HepG2 (cell line): ENCODE measurements at regions not wholly inside any gene's neighbourhood (a gene's known extent, or its start where the extent isn't known, plus 50 kb on each side); places are given as distances from the start of the nearest gene placed in this dataset.

Experiments
- ATAC-seq: fragments of 200-7000 bp; cut with Tn5 transposase; 3 replicates; pipeline ENCODE4 v1.9.1; 2020; ENCODE audit warnings: mild to moderate bottlenecking, moderate library complexity
- BruUV-seq: library from RNA; stranded (reverse); fragments of 400-500 nt; replicated peaks from 2 replicates; lab custom pipeline; 2021; lab: Mats Ljungman, UMichigan
- CTCF ChIA-PET: fragments of 300-600 bp; formaldehyde crosslinking; extraction: SDS; loops from one replicate; lab custom pipeline; 2021; ENCODE audit warnings: low total read pairs, inconsistent platforms, low intra/inter-chr PET ratio; lab: Yijun Ruan, JAX
- POLR2A ChIA-PET: fragments of 350-600 bp; sonication (Branson Sonifier 250); formaldehyde crosslinking; loops from one replicate; lab custom pipeline; 2020; ENCODE audit warnings: antibody characterized with exemption, inconsistent platforms; lab: Yijun Ruan, JAX
- DNase-seq: peaks from one replicate; pipeline ENCODE4 v3.0.0-alpha.2; 2015; ENCODE audit warnings: low spot score
- FAIRE-seq: peaks from 3 replicates; lab custom pipeline; 2011; peaks lifted over from hg19 to GRCh38; lab: Jason Lieb, UNC
- H2AFZ ChIP-seq: one replicate; pipeline ENCODE4 v1.6.1; 2011; ENCODE audit warnings: low read length, inconsistent platforms
- H3K27ac ChIP-seq: fragments of 300-600 bp; 3 replicates; pipeline ENCODE4 v1.8.0; 2011; ENCODE audit warnings: mixed run types, mild to moderate bottlenecking, mixed read lengths, low read length, inconsistent platforms; ENCODE audit not compliant: insufficient read depth; ENCODE audit errors: extremely low read length
- H3K27me3 ChIP-seq, 2 experiments: fragments of 200-600 bp in 1 of 2; 2 replicates in 1 of 2; 3 replicates in 1 of 2; pipeline versions ENCODE4 v1.6.0 to v1.8.0; 2011; ENCODE audit warnings: low read length in 2 of 2, mild to moderate bottlenecking in 2 of 2, moderate library complexity in 2 of 2, inconsistent platforms in 1 of 2; ENCODE audit not compliant: insufficient read depth in 2 of 2, control insufficient read depth in 1 of 2
- H3K36me3 ChIP-seq, 2 experiments: fragments of 200-600 bp in 1 of 2; replicated peaks in 1 of 2; 2 replicates in 1 of 2; 3 replicates in 1 of 2; pipeline versions ENCODE4 v1.5.1 to v1.8.0; 2011; ENCODE audit warnings: low read length in 2 of 2, inconsistent platforms in 1 of 2; ENCODE audit not compliant: insufficient read depth in 2 of 2, control insufficient read depth in 1 of 2
- H3K4me1 ChIP-seq: 2 replicates; pipeline ENCODE4 v1.5.1; 2012; ENCODE audit warnings: low read length, inconsistent platforms; ENCODE audit not compliant: insufficient read depth
- H3K4me2 ChIP-seq: 2 replicates; pipeline ENCODE4 v1.6.0; 2011; ENCODE audit warnings: low read depth, low read length, inconsistent platforms
- H3K4me3 ChIP-seq, 3 experiments: fragments of 200-600 bp in 1 of 3; sonication (generic), shearing (Covaris generic) in 1 of 3; replicated peaks in 1 of 3; 2 replicates each; pipeline ENCODE4 v1.5.1; 2011 to 2016; ENCODE audit warnings: low read length in 3 of 3, inconsistent platforms in 2 of 3, low read depth in 2 of 3, mild to moderate bottlenecking in 2 of 3, control low read depth in 1 of 3, mixed read lengths in 1 of 3; ENCODE audit not compliant: insufficient read depth in 1 of 3
- H3K79me2 ChIP-seq: one replicate; pipeline ENCODE4 v1.6.1; 2011; ENCODE audit warnings: low read length, inconsistent platforms; ENCODE audit not compliant: insufficient read depth
- H3K9ac ChIP-seq: 2 replicates; pipeline ENCODE4 v1.6.0; 2011; ENCODE audit warnings: mild to moderate bottlenecking, low read depth, low read length, inconsistent platforms; ENCODE audit not compliant: insufficient read depth
- H3K9me3 ChIP-seq: 2 replicates; pipeline ENCODE4 v1.5.1; 2012; ENCODE audit warnings: mild to moderate bottlenecking, low read length
- H4K20me1 ChIP-seq: 2 replicates; pipeline ENCODE4 v1.6.0; 2011; ENCODE audit warnings: inconsistent platforms, mild to moderate bottlenecking, low read length, moderate library complexity; ENCODE audit not compliant: insufficient read depth
- ELF3 ChIP-seq: IDR thresholded peaks from 2 replicates; pipeline ENCODE4 v1.6.1; 2016; ENCODE audit warnings: missing genetic modification reagents, missing compliant biosample characterization
- FOXM1 ChIP-seq: sonication (generic); formaldehyde crosslinking; IDR thresholded peaks from 2 replicates; pipeline ENCODE4 v1.5.0; 2020; ENCODE audit warnings: missing genetic modification reagents
- IKZF4 ChIP-seq: sonication (generic); formaldehyde crosslinking; IDR thresholded peaks from 2 replicates; pipeline ENCODE4 v1.5.1; 2020; ENCODE audit warnings: borderline replicate concordance, mild to moderate bottlenecking, low read depth, missing genetic modification reagents; ENCODE audit errors: not compliant biosample characterization
- NKX3-1 ChIP-seq: sonication (generic); formaldehyde crosslinking; IDR thresholded peaks from 2 replicates; pipeline ENCODE4 v1.5.0; 2020; ENCODE audit warnings: missing genetic modification reagents
- ONECUT2 ChIP-seq: sonication (generic); formaldehyde crosslinking; IDR thresholded peaks from 2 replicates; pipeline ENCODE4 v1.4.0; 2020; ENCODE audit warnings: missing genetic modification reagents
- PPARG ChIP-seq: conservative IDR thresholded peaks from 2 replicates; pipeline ENCODE4 v1.6.1; 2016; ENCODE audit warnings: missing biosample characterization, missing genetic modification reagents
- ZNF160 ChIP-seq: sonication (generic); formaldehyde crosslinking; IDR thresholded peaks from 2 replicates; pipeline ENCODE4 v1.8.0; 2022; ENCODE audit warnings: mild to moderate bottlenecking, inconsistent platforms, missing genetic modification reagents
- ZNF792 ChIP-seq: IDR thresholded peaks from 2 replicates; pipeline ENCODE4 v1.6.1; 2016
- ZNF850 ChIP-seq: sonication (generic); formaldehyde crosslinking; conservative IDR thresholded peaks from 2 replicates; pipeline ENCODE4 v1.9.0; 2021; ENCODE audit warnings: mild to moderate bottlenecking, missing genetic modification reagents
- WGBS: methylation state at CpG from one replicate; pipeline ENCODE4 v1.1.6; 2017; ENCODE audit warnings: low lambda C conversion rate; 5-methylcytosine and 5-hydroxymethylcytosine counted together
- in situ Hi-C: cut with HindIII; loops from 2 replicates; pipeline ENCODE4 v1.10.0; 2017; ENCODE audit warnings: low pct_unique_long_range_greater_than_20kb; ENCODE audit not compliant: extremely low pct_ligation_motif_present
- intact Hi-C: fragments of 100-400 bp; cut with micrococcal nuclease; formaldehyde crosslinking; loops from one replicate; pipeline ENCODE4 v1.10.0; 2022; ENCODE audit not compliant: unreplicated experiment
- TF ChIP-seq, protein P1 (sequence below): sonication (generic); formaldehyde crosslinking; IDR thresholded peaks from 2 replicates; pipeline ENCODE4; 2020; ENCODE audit warnings: missing genetic modification reagents, mild to moderate bottlenecking, borderline replicate concordance
- TF ChIP-seq, protein P2 (sequence below): sonication (generic); formaldehyde crosslinking; IDR thresholded peaks from 2 replicates; pipeline ENCODE4 v1.8.0; 2022; ENCODE audit warnings: missing genetic modification reagents, low read depth, mild to moderate bottlenecking, borderline replicate concordance
- TF ChIP-seq, protein P3 (sequence below): IDR thresholded peaks from 2 replicates; pipeline ENCODE4 v1.6.1; 2016; ENCODE audit warnings: low read depth, borderline replicate concordance
- TF ChIP-seq, protein P4 (sequence below): IDR thresholded peaks from 2 replicates; pipeline ENCODE4 v1.6.1; 2012; ENCODE audit warnings: inconsistent platforms
- TF ChIP-seq, protein P5 (sequence below): sonication (generic); formaldehyde crosslinking; IDR thresholded peaks from 2 replicates; pipeline ENCODE4 v1.9.0; 2021; ENCODE audit warnings: missing genetic modification reagents, mild to moderate bottlenecking, borderline replicate concordance

GRCh38 chr5:2163060-2163856 lies 280.5 kb upstream of the IRX4 start:
- FAIRE-seq = no peak
- Histone ChIP-seq H3K4me1 (no peaks in the 10 kb centered on the region), H3K4me3 (no peak overlapping the region), H4K20me1 (no peaks in the 10 kb centered on the region), H3K9me3 (no peaks in the 10 kb centered on the region), H3K27ac (no peak overlapping the region), H3K9ac (no peak overlapping the region), H2AFZ (no peak overlapping the region), H3K36me3 (no peaks in the 10 kb centered on the region), H3K27me3 (peaks cover 7 to 42% of the 10 kb centered on the region in 2 experiments; a peak in 4 of 5 replicates), H3K79me2 (no peaks in the 10 kb centered on the region), H3K4me2 (no peak overlapping the region)
- POLR2A ChIA-PET = no interaction called here
- ATAC-seq = no peak
- WGBS = 13% methylated on average over 12 of the region's 20 CpGs
- no peak for DNase-seq
- CTCF ChIA-PET = no interaction called here
- in situ Hi-C loops = no loop called here
- TF ChIP-seq, protein P1, sequence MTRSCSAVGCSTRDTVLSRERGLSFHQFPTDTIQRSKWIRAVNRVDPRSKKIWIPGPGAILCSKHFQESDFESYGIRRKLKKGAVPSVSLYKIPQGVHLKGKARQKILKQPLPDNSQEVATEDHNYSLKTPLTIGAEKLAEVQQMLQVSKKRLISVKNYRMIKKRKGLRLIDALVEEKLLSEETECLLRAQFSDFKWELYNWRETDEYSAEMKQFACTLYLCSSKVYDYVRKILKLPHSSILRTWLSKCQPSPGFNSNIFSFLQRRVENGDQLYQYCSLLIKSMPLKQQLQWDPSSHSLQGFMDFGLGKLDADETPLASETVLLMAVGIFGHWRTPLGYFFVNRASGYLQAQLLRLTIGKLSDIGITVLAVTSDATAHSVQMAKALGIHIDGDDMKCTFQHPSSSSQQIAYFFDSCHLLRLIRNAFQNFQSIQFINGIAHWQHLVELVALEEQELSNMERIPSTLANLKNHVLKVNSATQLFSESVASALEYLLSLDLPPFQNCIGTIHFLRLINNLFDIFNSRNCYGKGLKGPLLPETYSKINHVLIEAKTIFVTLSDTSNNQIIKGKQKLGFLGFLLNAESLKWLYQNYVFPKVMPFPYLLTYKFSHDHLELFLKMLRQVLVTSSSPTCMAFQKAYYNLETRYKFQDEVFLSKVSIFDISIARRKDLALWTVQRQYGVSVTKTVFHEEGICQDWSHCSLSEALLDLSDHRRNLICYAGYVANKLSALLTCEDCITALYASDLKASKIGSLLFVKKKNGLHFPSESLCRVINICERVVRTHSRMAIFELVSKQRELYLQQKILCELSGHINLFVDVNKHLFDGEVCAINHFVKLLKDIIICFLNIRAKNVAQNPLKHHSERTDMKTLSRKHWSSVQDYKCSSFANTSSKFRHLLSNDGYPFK (CRISPR knock-in tag) = no peak
- TF ChIP-seq ZNF160 (no peak), FOXM1 (no peak), NKX3-1 (CRISPR knock-in tag) (no peak), ZNF850 (CRISPR knock-in tag) (no peak), ELF3 (CRISPR knock-in tag) (no peak), ONECUT2 (CRISPR knock-in tag) (no peak), IKZF4 (no peak), ZNF792 (CRISPR knock-in tag) (no peak), PPARG (CRISPR knock-in tag) (no peak)
- TF ChIP-seq, protein P2, sequence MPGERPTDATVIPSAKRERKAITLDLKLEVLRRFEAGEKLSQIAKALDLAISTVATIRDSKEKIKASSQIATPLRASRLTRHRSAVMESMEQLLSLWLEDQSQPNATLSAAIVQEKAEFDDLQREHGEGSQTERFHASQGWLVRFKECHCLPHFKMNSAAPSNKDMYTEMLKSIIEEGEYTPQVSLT (CRISPR knock-in tag) = no peak
- TF ChIP-seq, protein P3, sequence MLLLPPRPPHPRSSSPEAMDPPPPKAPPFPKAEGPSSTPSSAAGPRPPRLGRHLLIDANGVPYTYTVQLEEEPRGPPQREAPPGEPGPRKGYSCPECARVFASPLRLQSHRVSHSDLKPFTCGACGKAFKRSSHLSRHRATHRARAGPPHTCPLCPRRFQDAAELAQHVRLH (CRISPR knock-in tag) = no peak
- TF ChIP-seq, protein P4, sequence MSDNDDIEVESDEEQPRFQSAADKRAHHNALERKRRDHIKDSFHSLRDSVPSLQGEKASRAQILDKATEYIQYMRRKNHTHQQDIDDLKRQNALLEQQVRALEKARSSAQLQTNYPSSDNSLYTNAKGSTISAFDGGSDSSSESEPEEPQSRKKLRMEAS = no peak
- TF ChIP-seq, protein P5, sequence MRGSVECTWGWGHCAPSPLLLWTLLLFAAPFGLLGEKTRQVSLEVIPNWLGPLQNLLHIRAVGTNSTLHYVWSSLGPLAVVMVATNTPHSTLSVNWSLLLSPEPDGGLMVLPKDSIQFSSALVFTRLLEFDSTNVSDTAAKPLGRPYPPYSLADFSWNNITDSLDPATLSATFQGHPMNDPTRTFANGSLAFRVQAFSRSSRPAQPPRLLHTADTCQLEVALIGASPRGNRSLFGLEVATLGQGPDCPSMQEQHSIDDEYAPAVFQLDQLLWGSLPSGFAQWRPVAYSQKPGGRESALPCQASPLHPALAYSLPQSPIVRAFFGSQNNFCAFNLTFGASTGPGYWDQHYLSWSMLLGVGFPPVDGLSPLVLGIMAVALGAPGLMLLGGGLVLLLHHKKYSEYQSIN (CRISPR knock-in tag) = no peak
- no TSS peak for BruUV-seq
- intact Hi-C loops = no loop called here
